NCI-H226 (cell line): ENCODE measurements at regions not wholly inside any gene's neighbourhood (a gene's known extent, or its start where the extent isn't known, plus 50 kb on each side); places are given as distances from the start of the nearest gene placed in this dataset.
A peak's percentile ranks its signal among the peaks of the same experiment; 100 is the strongest.
"Not testable (repeated sequence)": the region's sequence is repeated elsewhere in the genome, so short reads cannot be mapped to it uniquely, and the experiment has no call there.

Experiments
- DNase-seq: peaks from one replicate; pipeline ENCODE4 v3.0.0-alpha.2; 2015

GRCh38 chr5:166880456-166880855, 1411.0 kb upstream of the WWC1 start:
- no peak for DNase-seq

GRCh38 chr5:166881802-166882201, 1409.6 kb upstream of the WWC1 start:
- no peak for DNase-seq

GRCh38 chr5:166883016-166883415, 1408.4 kb upstream of the WWC1 start:
- peak; percentile 63 for DNase-seq

- no peak for DNase-seq
Measured at GRCh38 chr5:166898166-166898565, 1393.3 kb upstream of the WWC1 start.

- no peak for DNase-seq
Measured at GRCh38 chr5:166899343-166899742, 1392.1 kb upstream of the WWC1 start.

- no peak for DNase-seq
Measured at GRCh38 chr5:166904571-166904970, 1386.9 kb upstream of the WWC1 start.

GRCh38 chr5:166906991-166907713, 1384.3 kb upstream of the WWC1 start:
- peak; percentile 92 for DNase-seq

GRCh38 chr5:166909040-166909439, 1382.4 kb upstream of the WWC1 start:
- peak; percentile 94 for DNase-seq

- no peak for DNase-seq
Measured at GRCh38 chr5:166909926-166910325, 1381.5 kb upstream of the WWC1 start.

- no peak for DNase-seq
Measured at GRCh38 chr5:166910995-166911394, 1380.5 kb upstream of the WWC1 start.

GRCh38 chr5:166916021-166916420, 1375.4 kb upstream of the WWC1 start:
- DNase-seq: no peak

GRCh38 chr5:166926138-166926537, 1365.3 kb upstream of the WWC1 start:
- DNase-seq: no peak

GRCh38 chr5:166926806-166927475, 1364.5 kb upstream of the WWC1 start:
- not testable (repeated sequence) for DNase-seq

GRCh38 chr5:166936351-166936750, 1355.1 kb upstream of the WWC1 start:
- no peak for DNase-seq

- DNase-seq: no peak
Measured at GRCh38 chr5:166938071-166938470, 1353.4 kb upstream of the WWC1 start.

GRCh38 chr5:166942948-166943347, 1348.5 kb upstream of the WWC1 start:
- DNase-seq: no peak

- DNase-seq: no peak
Measured at GRCh38 chr5:166947045-166947444, 1344.4 kb upstream of the WWC1 start.

GRCh38 chr5:166948679-166949078, 1342.8 kb upstream of the WWC1 start:
- no peak for DNase-seq

GRCh38 chr5:166952048-166952447, 1339.4 kb upstream of the WWC1 start:
- DNase-seq: no peak

GRCh38 chr5:166957782-166958181, 1333.7 kb upstream of the WWC1 start:
- DNase-seq: no peak

- DNase-seq: no peak
Measured at GRCh38 chr5:166959766-166960165, 1331.7 kb upstream of the WWC1 start.

- DNase-seq: no peak
Measured at GRCh38 chr5:166961028-166961427, 1330.4 kb upstream of the WWC1 start.

GRCh38 chr5:166961913-166962312, 1329.5 kb upstream of the WWC1 start:
- peak; percentile 83 for DNase-seq

GRCh38 chr5:166962461-166962860, 1329.0 kb upstream of the WWC1 start:
- DNase-seq: peak; percentile 75

GRCh38 chr5:166963596-166963995, 1327.8 kb upstream of the WWC1 start:
- DNase-seq: no peak
